Neural progenitor cell (in vitro differentiated cells): ENCODE measurements at regions not wholly inside any gene's neighbourhood (a gene's known extent, or its start where the extent isn't known, plus 50 kb on each side); places are given as distances from the start of the nearest gene placed in this dataset.

ENCODE experiments used
- DNase-seq: peaks from one replicate; pipeline ENCODE4 v3.0.0-alpha.2; 2016; ENCODE audit warnings: low spot score
- H2AFZ ChIP-seq: fragments of 200-600 bp; sonication (generic); replicated peaks from 2 replicates; pipeline ENCODE4 v1.6.1; 2016; ENCODE audit warnings: antibody characterized with exemption
- H3F3A ChIP-seq: fragments of 200-600 bp; sonication (generic); 2 replicates; pipeline ENCODE4 v1.6.1; 2016; ENCODE audit warnings: antibody characterized with exemption, low read depth
- H3K27ac ChIP-seq: fragments of 200-600 bp; sonication (generic); 2 replicates; pipeline ENCODE4 v1.5.1; 2016; ENCODE audit warnings: mild to moderate bottlenecking
- H3K27me3 ChIP-seq: fragments of 200-600 bp; sonication (generic); 2 replicates; pipeline ENCODE4 v1.6.1; 2016; ENCODE audit warnings: mild to moderate bottlenecking, moderate library complexity
- H3K36me3 ChIP-seq: fragments of 200-600 bp; sonication (generic); 2 replicates; pipeline ENCODE4 v1.5.1; 2016
- H3K4me1 ChIP-seq: fragments of 200-600 bp; sonication (generic); 2 replicates; pipeline ENCODE4 v1.6.1; 2016; ENCODE audit warnings: mixed run types
- H3K4me2 ChIP-seq: fragments of 200-600 bp; sonication (generic); 2 replicates; pipeline ENCODE4 v1.6.1; 2016
- H3K4me3 ChIP-seq: fragments of 200-600 bp; sonication (generic); 2 replicates; pipeline ENCODE4 v1.5.1; 2016
- H3K79me2 ChIP-seq: fragments of 200-600 bp; sonication (generic); 2 replicates; pipeline ENCODE4 v1.6.1; 2016; ENCODE audit warnings: low read depth
- H3K9ac ChIP-seq: fragments of 200-600 bp; sonication (generic); 2 replicates; pipeline ENCODE4 v1.6.1; 2016
- H3K9me3 ChIP-seq: fragments of 200-600 bp; sonication (generic); 2 replicates; pipeline ENCODE4 v1.5.1; 2016; ENCODE audit warnings: low read depth
- H4K20me1 ChIP-seq: fragments of 200-600 bp; sonication (generic); 2 replicates; pipeline ENCODE4 v1.6.1; 2016; ENCODE audit warnings: low read depth
- H3K27ac Mint-ChIP-seq: 3 replicates; pipeline ENCODE4 v1.8.0; 2021; ENCODE audit warnings: mixed read lengths
- H3K27me3 Mint-ChIP-seq: 2 replicates; pipeline ENCODE4 v1.8.0; 2022; ENCODE audit warnings: low read depth, mild to moderate bottlenecking, inconsistent platforms, moderate library complexity, mixed read lengths; ENCODE audit not compliant: insufficient read depth
- H3K36me3 Mint-ChIP-seq: 3 replicates; pipeline ENCODE4 v1.8.0; 2021; ENCODE audit warnings: mixed read lengths
- H3K4me1 Mint-ChIP-seq: 3 replicates; pipeline ENCODE4 v1.8.0; 2021; ENCODE audit warnings: mixed read lengths
- H3K4me3 Mint-ChIP-seq: 3 replicates; pipeline ENCODE4 v1.8.0; 2021; ENCODE audit warnings: mild to moderate bottlenecking, moderate library complexity, mixed read lengths
- H3K9me3 Mint-ChIP-seq: 3 replicates; pipeline ENCODE4 v1.8.0; 2020; ENCODE audit warnings: mixed read lengths
- EZH2 ChIP-seq: fragments of 200-600 bp; sonication (generic); IDR thresholded peaks from 2 replicates; pipeline ENCODE4 v1.6.1; 2017; ENCODE audit warnings: antibody characterized with exemption, mild to moderate bottlenecking, moderate library complexity
- EZH2phosphoT487 ChIP-seq: fragments of 200-600 bp; sonication (generic); IDR thresholded peaks from 2 replicates; pipeline ENCODE4 v1.6.1; 2017; ENCODE audit warnings: antibody characterized with exemption
- TF ChIP-seq, protein P1 (sequence below): fragments of 200-600 bp; sonication (generic); IDR thresholded peaks from 2 replicates; pipeline ENCODE4 v1.5.1; 2017; ENCODE audit warnings: antibody characterized with exemption, mild to moderate bottlenecking

GRCh38 chr22:47285981-47286380 is 523.5 kb downstream of the TBC1D22A start:
- TF ChIP-seq, protein P1, sequence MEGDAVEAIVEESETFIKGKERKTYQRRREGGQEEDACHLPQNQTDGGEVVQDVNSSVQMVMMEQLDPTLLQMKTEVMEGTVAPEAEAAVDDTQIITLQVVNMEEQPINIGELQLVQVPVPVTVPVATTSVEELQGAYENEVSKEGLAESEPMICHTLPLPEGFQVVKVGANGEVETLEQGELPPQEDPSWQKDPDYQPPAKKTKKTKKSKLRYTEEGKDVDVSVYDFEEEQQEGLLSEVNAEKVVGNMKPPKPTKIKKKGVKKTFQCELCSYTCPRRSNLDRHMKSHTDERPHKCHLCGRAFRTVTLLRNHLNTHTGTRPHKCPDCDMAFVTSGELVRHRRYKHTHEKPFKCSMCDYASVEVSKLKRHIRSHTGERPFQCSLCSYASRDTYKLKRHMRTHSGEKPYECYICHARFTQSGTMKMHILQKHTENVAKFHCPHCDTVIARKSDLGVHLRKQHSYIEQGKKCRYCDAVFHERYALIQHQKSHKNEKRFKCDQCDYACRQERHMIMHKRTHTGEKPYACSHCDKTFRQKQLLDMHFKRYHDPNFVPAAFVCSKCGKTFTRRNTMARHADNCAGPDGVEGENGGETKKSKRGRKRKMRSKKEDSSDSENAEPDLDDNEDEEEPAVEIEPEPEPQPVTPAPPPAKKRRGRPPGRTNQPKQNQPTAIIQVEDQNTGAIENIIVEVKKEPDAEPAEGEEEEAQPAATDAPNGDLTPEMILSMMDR: no peak
- no peak for TF ChIP-seq EZH2
- no peak for TF ChIP-seq EZH2phosphoT487
- Histone ChIP-seq H3K4me2 (no peak overlapping the region), H3K27ac (no peak overlapping the region), H3K27me3 (no peaks in the 10 kb centered on the region), H3K4me3 (no peak overlapping the region), H3K36me3 (no peaks in the 10 kb centered on the region), H3K79me2 (no peaks in the 10 kb centered on the region), H2AFZ (no peak overlapping the region), H4K20me1 (no peaks in the 10 kb centered on the region), H3K4me1 (no peaks in the 10 kb centered on the region), H3K9me3 (no peaks in the 10 kb centered on the region), H3F3A (no peaks in the 10 kb centered on the region), H3K9ac (no peak overlapping the region)
- no peak overlapping the region for H3K27ac Mint-ChIP-seq
- peaks cover 16% of the 10 kb centered on the region for H3K9me3 Mint-ChIP-seq
- DNase-seq: no peak
- H3K27me3 Mint-ChIP-seq: peaks cover 12% of the 10 kb centered on the region
- H3K4me1 Mint-ChIP-seq: no peaks in the 10 kb centered on the region
- no peak overlapping the region for H3K4me3 Mint-ChIP-seq
- no peaks in the 10 kb centered on the region for H3K36me3 Mint-ChIP-seq

DNA sequence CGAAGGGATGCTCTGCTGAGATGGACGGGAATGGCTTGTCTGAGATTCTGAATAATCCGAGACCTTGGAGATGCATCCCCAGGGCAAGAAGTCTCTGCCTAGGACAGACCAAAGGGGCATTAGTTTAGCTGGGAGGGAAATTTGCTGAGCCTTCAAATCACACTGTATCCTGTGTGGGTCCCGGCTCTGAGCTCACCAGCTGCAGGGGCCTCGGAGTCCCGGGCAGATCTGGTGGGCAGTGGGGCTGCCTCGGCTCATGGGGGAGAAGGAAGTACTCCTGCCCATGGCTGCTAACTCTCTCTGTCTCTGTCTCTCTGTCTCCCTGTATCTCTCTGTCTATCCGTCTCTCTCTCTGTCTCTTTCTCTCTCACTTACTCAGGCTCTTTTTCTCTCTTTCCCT is 522.4 kb downstream of the TBC1D22A start:
- Histone ChIP-seq H3K4me3 (no peak overlapping the region), H3K9ac (no peak overlapping the region), H3K4me1 (no peaks in the 10 kb centered on the region), H4K20me1 (no peaks in the 10 kb centered on the region), H3K27me3 (no peaks in the 10 kb centered on the region), H3K9me3 (no peaks in the 10 kb centered on the region), H3K4me2 (no peak overlapping the region), H3K27ac (no peak overlapping the region), H3F3A (no peaks in the 10 kb centered on the region), H3K79me2 (no peaks in the 10 kb centered on the region), H3K36me3 (no peaks in the 10 kb centered on the region), H2AFZ (no peak overlapping the region)
- Mint-ChIP-seq H3K27ac (no peak overlapping the region), H3K36me3 (no peaks in the 10 kb centered on the region), H3K4me1 (no peaks in the 10 kb centered on the region), H3K9me3 (peaks cover 16% of the 10 kb centered on the region), H3K27me3 (peaks cover 10% of the 10 kb centered on the region), H3K4me3 (no peak overlapping the region)
- TF ChIP-seq, protein P1: no peak
- TF ChIP-seq EZH2phosphoT487: no peak
- TF ChIP-seq EZH2: no peak
- no peak for DNase-seq

GRCh38 chr22:47284360-47284759 is 521.9 kb downstream of the TBC1D22A start:
- H3F3A ChIP-seq: no peaks in the 10 kb centered on the region
- H2AFZ ChIP-seq: no peak overlapping the region
- peaks cover 10% of the 10 kb centered on the region for H3K27me3 Mint-ChIP-seq
- H3K79me2 ChIP-seq: no peaks in the 10 kb centered on the region
- no peak for DNase-seq
- no peaks in the 10 kb centered on the region for H3K27me3 ChIP-seq
- no peak for TF ChIP-seq EZH2
- TF ChIP-seq, protein P1: no peak
- H3K4me2 ChIP-seq: no peak overlapping the region
- no peaks in the 10 kb centered on the region for H3K4me1 Mint-ChIP-seq
- H4K20me1 ChIP-seq: no peaks in the 10 kb centered on the region
- H3K27ac Mint-ChIP-seq: no peak overlapping the region
- no peaks in the 10 kb centered on the region for H3K4me1 ChIP-seq
- H3K27ac ChIP-seq: no peak overlapping the region
- no peak overlapping the region for H3K4me3 Mint-ChIP-seq
- no peaks in the 10 kb centered on the region for H3K36me3 Mint-ChIP-seq
- H3K9ac ChIP-seq: no peak overlapping the region
- H3K4me3 ChIP-seq: no peak overlapping the region
- peaks cover 16% of the 10 kb centered on the region for H3K9me3 Mint-ChIP-seq
- no peaks in the 10 kb centered on the region for H3K36me3 ChIP-seq
- no peaks in the 10 kb centered on the region for H3K9me3 ChIP-seq
